HEK293 (cell line): ENCODE measurements at regions not wholly inside any gene's neighbourhood (a gene's known extent, or its start where the extent isn't known, plus 50 kb on each side); places are given as distances from the start of the nearest gene placed in this dataset.
"Not testable (repeated sequence)": the region's sequence is repeated elsewhere in the genome, so short reads cannot be mapped to it uniquely, and the experiment has no call there.

Source experiments
- CTCF ChIA-PET: fragments of 350-600 bp; formaldehyde crosslinking; extraction: SDS; loops from one replicate; lab custom pipeline; 2021; ENCODE audit warnings: antibody characterized with exemption; lab: Yijun Ruan, JAX
- POLR2A ChIA-PET: fragments of 300-600 bp; formaldehyde crosslinking; extraction: SDS; loops from one replicate; lab custom pipeline; 2020; ENCODE audit warnings: antibody characterized with exemption, inconsistent platforms; lab: Yijun Ruan, JAX
- H3K27ac ChIP-seq: fragments of 200-500 bp; sonication (Bioruptor generic); 2 replicates; pipeline ENCODE4 v1.5.1; 2014; ENCODE audit warnings: low read depth, low read length, control low read depth, inconsistent platforms; ENCODE audit errors: extremely low read depth
- H3K36me3 ChIP-seq, 2 experiments: fragments of 200-500 bp in 1 of 2; sonication (Bioruptor generic) in 1 of 2; 1 replicate in 1 of 2; 2 replicates in 1 of 2; pipeline ENCODE4 v1.5.1; 2014 to 2017; ENCODE audit warnings: inconsistent platforms in 2 of 2, low read length in 2 of 2; ENCODE audit not compliant: control insufficient read depth in 2 of 2, insufficient read depth in 1 of 2
- H3K4me1 ChIP-seq: fragments of 200-500 bp; sonication (Bioruptor generic); 2 replicates; pipeline ENCODE4 v1.5.1; 2014; ENCODE audit warnings: mild to moderate bottlenecking, low read length, inconsistent platforms; ENCODE audit not compliant: control insufficient read depth, insufficient read depth
- H3K4me3 ChIP-seq: 2 replicates; pipeline ENCODE4 v1.5.1; 2011; ENCODE audit warnings: low read depth, mild to moderate bottlenecking, control low read depth, low read length, moderate library complexity
- H3K9me3 ChIP-seq: fragments of 200-500 bp; sonication (Bioruptor generic); 2 replicates; pipeline ENCODE4 v1.5.1; 2014; ENCODE audit warnings: low read depth, low read length, inconsistent platforms; ENCODE audit not compliant: control insufficient read depth, insufficient read depth
- GFI1B ChIP-seq: fragments of 450-650 bp; formaldehyde crosslinking; IDR thresholded peaks from 2 replicates; pipeline ENCODE4 v1.5.1; 2016; ENCODE audit warnings: missing biosample characterization, missing genetic modification characterization
- KLF10 ChIP-seq: fragments of 450-650 bp; IDR thresholded peaks from 2 replicates; pipeline ENCODE4 v1.5.1; 2018; ENCODE audit warnings: missing biosample characterization, mild to moderate bottlenecking, missing genetic modification characterization
- KLF16 ChIP-seq: fragments of 450-650 bp; formaldehyde crosslinking; IDR thresholded peaks from 2 replicates; pipeline ENCODE4 v1.5.1; 2017; ENCODE audit warnings: missing biosample characterization, missing genetic modification characterization
- MYNN ChIP-seq: fragments of 450-650 bp; formaldehyde crosslinking; IDR thresholded peaks from 2 replicates; pipeline ENCODE4 v1.5.1; 2016; ENCODE audit warnings: missing biosample characterization, missing genetic modification characterization, borderline replicate concordance
- RBAK ChIP-seq: fragments of 450-650 bp; formaldehyde crosslinking; IDR thresholded peaks from 2 replicates; pipeline ENCODE4 v1.5.1; 2016; ENCODE audit warnings: missing biosample characterization, missing genetic modification characterization
- SP7 ChIP-seq: fragments of 450-650 bp; formaldehyde crosslinking; IDR thresholded peaks from 2 replicates; pipeline ENCODE4 v1.5.1; 2016; ENCODE audit warnings: missing biosample characterization, missing genetic modification characterization
- ZNF146 ChIP-seq: fragments of 450-650 bp; formaldehyde crosslinking; IDR thresholded peaks from 2 replicates; pipeline ENCODE4 v1.5.1; 2016; ENCODE audit warnings: missing biosample characterization, missing genetic modification characterization
- ZNF426 ChIP-seq: fragments of 450-650 bp; formaldehyde crosslinking; IDR thresholded peaks from 2 replicates; pipeline ENCODE4 v1.5.1; 2017; ENCODE audit warnings: missing biosample characterization, missing genetic modification characterization, mild to moderate bottlenecking, inconsistent platforms, moderate library complexity
- ZNF707 ChIP-seq: fragments of 450-650 bp; formaldehyde crosslinking; IDR thresholded peaks from 2 replicates; pipeline ENCODE4 v1.5.1; 2016; ENCODE audit warnings: missing biosample characterization, missing genetic modification characterization
- ZNF776 ChIP-seq: fragments of 450-650 bp; formaldehyde crosslinking; IDR thresholded peaks from 2 replicates; pipeline ENCODE4 v1.5.0; 2017; ENCODE audit warnings: missing biosample characterization, missing genetic modification characterization, borderline replicate concordance
- ZNF837 ChIP-seq: fragments of 450-650 bp; formaldehyde crosslinking; IDR thresholded peaks from 2 replicates; pipeline ENCODE4 v1.5.1; 2016; ENCODE audit warnings: missing biosample characterization, missing genetic modification characterization
- ZSCAN18 ChIP-seq: fragments of 450-650 bp; formaldehyde crosslinking; IDR thresholded peaks from 2 replicates; pipeline ENCODE4 v1.5.1; 2016; ENCODE audit warnings: missing biosample characterization, missing genetic modification characterization
- ZSCAN23 ChIP-seq: fragments of 450-650 bp; formaldehyde crosslinking; IDR thresholded peaks from 2 replicates; pipeline ENCODE4 v1.5.1; 2016; ENCODE audit warnings: missing biosample characterization, missing genetic modification characterization
- TF ChIP-seq, protein P1 (sequence below): fragments of 450-650 bp; formaldehyde crosslinking; IDR thresholded peaks from 2 replicates; pipeline ENCODE4 v1.5.1; 2016; ENCODE audit warnings: missing biosample characterization, missing genetic modification characterization
- TF ChIP-seq, protein P2 (sequence below): fragments of 450-650 bp; formaldehyde crosslinking; IDR thresholded peaks from 2 replicates; pipeline ENCODE4 v1.5.1; 2016; ENCODE audit warnings: missing biosample characterization, missing genetic modification characterization
- TF ChIP-seq, protein P3 (sequence below): fragments of 450-650 bp; formaldehyde crosslinking; conservative IDR thresholded peaks from 2 replicates; pipeline ENCODE4 v1.5.1; 2016; ENCODE audit warnings: low read depth, missing biosample characterization, missing genetic modification characterization

DNA sequence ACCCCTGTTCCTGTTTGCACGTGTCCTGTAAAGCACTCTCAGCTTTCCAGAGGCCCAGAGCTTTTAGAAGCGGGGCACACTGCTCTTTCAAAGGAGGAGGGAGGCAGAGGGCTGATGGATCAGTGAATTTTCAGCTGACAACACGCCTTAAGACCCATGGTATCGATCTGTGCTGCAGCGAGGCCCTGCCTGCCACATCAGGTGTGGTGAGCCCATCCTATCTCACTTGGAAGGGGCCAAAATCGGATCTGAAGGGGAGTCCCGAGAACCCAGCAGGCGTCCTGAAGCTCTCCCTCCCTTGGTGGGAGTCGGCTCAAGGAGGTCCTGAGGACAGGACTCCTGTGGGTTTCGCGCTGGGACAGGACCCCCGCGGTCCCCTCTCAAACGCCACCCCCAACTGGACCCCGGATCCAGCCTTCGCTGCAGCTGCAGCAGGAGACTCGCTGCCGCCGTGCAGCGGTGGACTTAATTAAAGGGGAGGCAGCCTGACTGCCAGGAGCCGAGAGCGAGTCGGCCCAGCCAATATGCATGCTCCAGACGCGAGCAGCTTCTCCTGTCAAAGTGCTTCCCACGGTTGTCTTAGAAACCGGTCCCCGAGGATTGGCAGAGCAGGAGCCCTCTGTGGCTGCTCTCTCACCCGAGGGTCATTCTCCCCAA lies 580.0 kb upstream of the ZNF337 start:
- ChIA-PET POLR2A (no interaction called here), CTCF (no interaction called here)
- Histone ChIP-seq H3K4me3 (no peak overlapping the region), H3K9me3 (no peaks in the 10 kb centered on the region), H3K27ac (no peak overlapping the region), H3K36me3 (no peaks in the 10 kb centered on the region), H3K4me1 (no peaks in the 10 kb centered on the region)
- no peak for TF ChIP-seq ZSCAN18 (tag by site-specific recombination)
- no peak for TF ChIP-seq KLF10 (tag by site-specific recombination)
- no peak for TF ChIP-seq ZNF707 (tag by site-specific recombination)
- no peak for TF ChIP-seq MYNN (tag by site-specific recombination)
- TF ChIP-seq ZSCAN23 (tag by site-specific recombination), result no peak
- TF ChIP-seq ZNF146 (tag by site-specific recombination), result no peak
- TF ChIP-seq, protein P1, sequence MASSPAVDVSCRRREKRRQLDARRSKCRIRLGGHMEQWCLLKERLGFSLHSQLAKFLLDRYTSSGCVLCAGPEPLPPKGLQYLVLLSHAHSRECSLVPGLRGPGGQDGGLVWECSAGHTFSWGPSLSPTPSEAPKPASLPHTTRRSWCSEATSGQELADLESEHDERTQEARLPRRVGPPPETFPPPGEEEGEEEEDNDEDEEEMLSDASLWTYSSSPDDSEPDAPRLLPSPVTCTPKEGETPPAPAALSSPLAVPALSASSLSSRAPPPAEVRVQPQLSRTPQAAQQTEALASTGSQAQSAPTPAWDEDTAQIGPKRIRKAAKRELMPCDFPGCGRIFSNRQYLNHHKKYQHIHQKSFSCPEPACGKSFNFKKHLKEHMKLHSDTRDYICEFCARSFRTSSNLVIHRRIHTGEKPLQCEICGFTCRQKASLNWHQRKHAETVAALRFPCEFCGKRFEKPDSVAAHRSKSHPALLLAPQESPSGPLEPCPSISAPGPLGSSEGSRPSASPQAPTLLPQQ (tag by site-specific recombination), result no peak
- TF ChIP-seq, protein P2, sequence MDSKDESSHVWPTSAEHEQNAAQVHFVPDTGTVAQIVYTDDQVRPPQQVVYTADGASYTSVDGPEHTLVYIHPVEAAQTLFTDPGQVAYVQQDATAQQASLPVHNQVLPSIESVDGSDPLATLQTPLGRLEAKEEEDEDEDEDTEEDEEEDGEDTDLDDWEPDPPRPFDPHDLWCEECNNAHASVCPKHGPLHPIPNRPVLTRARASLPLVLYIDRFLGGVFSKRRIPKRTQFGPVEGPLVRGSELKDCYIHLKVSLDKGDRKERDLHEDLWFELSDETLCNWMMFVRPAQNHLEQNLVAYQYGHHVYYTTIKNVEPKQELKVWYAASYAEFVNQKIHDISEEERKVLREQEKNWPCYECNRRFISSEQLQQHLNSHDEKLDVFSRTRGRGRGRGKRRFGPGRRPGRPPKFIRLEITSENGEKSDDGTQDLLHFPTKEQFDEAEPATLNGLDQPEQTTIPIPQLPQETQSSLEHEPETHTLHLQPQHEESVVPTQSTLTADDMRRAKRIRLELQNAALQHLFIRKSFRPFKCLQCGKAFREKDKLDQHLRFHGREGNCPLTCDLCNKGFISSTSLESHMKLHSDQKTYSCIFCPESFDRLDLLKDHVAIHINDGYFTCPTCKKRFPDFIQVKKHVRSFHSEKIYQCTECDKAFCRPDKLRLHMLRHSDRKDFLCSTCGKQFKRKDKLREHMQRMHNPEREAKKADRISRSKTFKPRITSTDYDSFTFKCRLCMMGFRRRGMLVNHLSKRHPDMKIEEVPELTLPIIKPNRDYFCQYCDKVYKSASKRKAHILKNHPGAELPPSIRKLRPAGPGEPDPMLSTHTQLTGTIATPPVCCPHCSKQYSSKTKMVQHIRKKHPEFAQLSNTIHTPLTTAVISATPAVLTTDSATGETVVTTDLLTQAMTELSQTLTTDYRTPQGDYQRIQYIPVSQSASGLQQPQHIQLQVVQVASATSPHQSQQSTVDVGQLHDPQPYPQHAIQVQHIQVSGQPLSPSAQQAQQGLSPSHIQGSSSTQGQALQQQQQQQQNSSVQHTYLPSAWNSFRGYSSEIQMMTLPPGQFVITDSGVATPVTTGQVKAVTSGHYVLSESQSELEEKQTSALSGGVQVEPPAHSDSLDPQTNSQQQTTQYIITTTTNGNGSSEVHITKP (tag by site-specific recombination), result no peak
- TF ChIP-seq SP7 (tag by site-specific recombination), result no peak
- TF ChIP-seq, protein P3, sequence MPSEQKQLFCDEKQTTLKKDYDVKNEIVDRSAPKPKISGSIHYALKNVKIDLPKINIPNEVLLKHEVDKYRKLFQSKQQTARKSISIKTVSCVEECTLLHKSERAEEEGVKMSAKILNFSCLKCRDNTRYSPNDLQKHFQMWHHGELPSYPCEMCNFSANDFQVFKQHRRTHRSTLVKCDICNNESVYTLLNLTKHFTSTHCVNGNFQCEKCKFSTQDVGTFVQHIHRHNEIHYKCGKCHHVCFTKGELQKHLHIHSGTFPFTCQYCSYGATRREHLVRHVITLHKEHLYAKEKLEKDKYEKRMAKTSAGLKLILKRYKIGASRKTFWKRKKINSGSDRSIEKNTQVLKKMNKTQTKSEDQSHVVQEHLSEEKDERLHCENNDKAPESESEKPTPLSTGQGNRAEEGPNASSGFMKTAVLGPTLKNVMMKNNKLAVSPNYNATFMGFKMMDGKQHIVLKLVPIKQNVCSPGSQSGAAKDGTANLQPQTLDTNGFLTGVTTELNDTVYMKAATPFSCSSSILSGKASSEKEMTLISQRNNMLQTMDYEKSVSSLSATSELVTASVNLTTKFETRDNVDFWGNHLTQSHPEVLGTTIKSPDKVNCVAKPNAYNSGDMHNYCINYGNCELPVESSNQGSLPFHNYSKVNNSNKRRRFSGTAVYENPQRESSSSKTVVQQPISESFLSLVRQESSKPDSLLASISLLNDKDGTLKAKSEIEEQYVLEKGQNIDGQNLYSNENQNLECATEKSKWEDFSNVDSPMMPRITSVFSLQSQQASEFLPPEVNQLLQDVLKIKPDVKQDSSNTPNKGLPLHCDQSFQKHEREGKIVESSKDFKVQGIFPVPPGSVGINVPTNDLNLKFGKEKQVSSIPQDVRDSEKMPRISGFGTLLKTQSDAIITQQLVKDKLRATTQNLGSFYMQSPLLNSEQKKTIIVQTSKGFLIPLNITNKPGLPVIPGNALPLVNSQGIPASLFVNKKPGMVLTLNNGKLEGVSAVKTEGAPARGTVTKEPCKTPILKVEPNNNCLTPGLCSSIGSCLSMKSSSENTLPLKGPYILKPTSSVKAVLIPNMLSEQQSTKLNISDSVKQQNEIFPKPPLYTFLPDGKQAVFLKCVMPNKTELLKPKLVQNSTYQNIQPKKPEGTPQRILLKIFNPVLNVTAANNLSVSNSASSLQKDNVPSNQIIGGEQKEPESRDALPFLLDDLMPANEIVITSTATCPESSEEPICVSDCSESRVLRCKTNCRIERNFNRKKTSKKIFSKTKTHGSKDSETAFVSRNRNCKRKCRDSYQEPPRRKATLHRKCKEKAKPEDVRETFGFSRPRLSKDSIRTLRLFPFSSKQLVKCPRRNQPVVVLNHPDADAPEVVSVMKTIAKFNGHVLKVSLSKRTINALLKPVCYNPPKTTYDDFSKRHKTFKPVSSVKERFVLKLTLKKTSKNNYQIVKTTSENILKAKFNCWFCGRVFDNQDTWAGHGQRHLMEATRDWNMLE, result no peak
- no peak for TF ChIP-seq ZNF776
- TF ChIP-seq GFI1B (tag by site-specific recombination), result no peak
- no peak for TF ChIP-seq RBAK (tag by site-specific recombination)
- TF ChIP-seq ZNF837 (tag by site-specific recombination), result no peak
- TF ChIP-seq KLF16 (tag by site-specific recombination), result no peak
- TF ChIP-seq ZNF426 (tag by site-specific recombination), result no peak

- H3K27ac ChIP-seq, H3K4me3 ChIP-seq, POLR2A ChIA-PET, H3K4me1 ChIP-seq, H3K9me3 ChIP-seq, H3K36me3 ChIP-seq, CTCF ChIA-PET: not testable (repeated sequence)
Observed at GRCh38 chr20:26268762-26269161, 572.1 kb upstream of the ZNF337 start.

GRCh38 chr20:26260925-26261324 lies 564.3 kb upstream of the ZNF337 start:
- H3K9me3 ChIP-seq, H3K4me1 ChIP-seq, POLR2A ChIA-PET, CTCF ChIA-PET, H3K27ac ChIP-seq, H3K4me3 ChIP-seq, H3K36me3 ChIP-seq: not testable (repeated sequence)

- H3K36me3 ChIP-seq, CTCF ChIA-PET, H3K4me3 ChIP-seq, H3K27ac ChIP-seq, POLR2A ChIA-PET, H3K4me1 ChIP-seq, H3K9me3 ChIP-seq: not testable (repeated sequence)
Observed at GRCh38 chr20:26252311-26252975, 555.8 kb upstream of the ZNF337 start.
